SJSA1 (cell line): ENCODE measurements at regions not wholly inside any gene's neighbourhood (a gene's known extent, or its start where the extent isn't known, plus 50 kb on each side); places are given as distances from the start of the nearest gene placed in this dataset.

Source experiments
- DNase-seq, 2 experiments: peaks; one replicate each; pipeline ENCODE4 v3.0.0-alpha.2; 2015 to 2020; ENCODE audit warnings: low spot score in 2 of 2, low read depth in 1 of 2
- H3K27ac ChIP-seq: fragments of 250-450 bp; sonication (Bioruptor Pico); 2 replicates; pipeline ENCODE4 v1.5.1; 2020; ENCODE audit warnings: mild to moderate bottlenecking, moderate library complexity
- H3K27me3 ChIP-seq: fragments of 250-450 bp; sonication (Bioruptor Pico); replicated peaks from 2 replicates; pipeline ENCODE4 v1.5.1; 2020; ENCODE audit warnings: mild to moderate bottlenecking, moderate library complexity
- H3K36me3 ChIP-seq: fragments of 250-450 bp; sonication (Bioruptor Pico); 2 replicates; pipeline ENCODE4 v1.5.1; 2020; ENCODE audit warnings: mild to moderate bottlenecking
- H3K4me1 ChIP-seq: fragments of 250-450 bp; sonication (Bioruptor Pico); replicated peaks from 2 replicates; pipeline ENCODE4 v1.6.1; 2021; ENCODE audit warnings: mild to moderate bottlenecking
- H3K4me3 ChIP-seq: fragments of 250-450 bp; sonication (Bioruptor Pico); 2 replicates; pipeline ENCODE4 v1.5.1; 2020; ENCODE audit warnings: mild to moderate bottlenecking
- H3K9me3 ChIP-seq: fragments of 250-450 bp; sonication (Bioruptor Pico); replicated peaks from 2 replicates; pipeline ENCODE4 v1.5.1; 2020; ENCODE audit warnings: mild to moderate bottlenecking

DNA sequence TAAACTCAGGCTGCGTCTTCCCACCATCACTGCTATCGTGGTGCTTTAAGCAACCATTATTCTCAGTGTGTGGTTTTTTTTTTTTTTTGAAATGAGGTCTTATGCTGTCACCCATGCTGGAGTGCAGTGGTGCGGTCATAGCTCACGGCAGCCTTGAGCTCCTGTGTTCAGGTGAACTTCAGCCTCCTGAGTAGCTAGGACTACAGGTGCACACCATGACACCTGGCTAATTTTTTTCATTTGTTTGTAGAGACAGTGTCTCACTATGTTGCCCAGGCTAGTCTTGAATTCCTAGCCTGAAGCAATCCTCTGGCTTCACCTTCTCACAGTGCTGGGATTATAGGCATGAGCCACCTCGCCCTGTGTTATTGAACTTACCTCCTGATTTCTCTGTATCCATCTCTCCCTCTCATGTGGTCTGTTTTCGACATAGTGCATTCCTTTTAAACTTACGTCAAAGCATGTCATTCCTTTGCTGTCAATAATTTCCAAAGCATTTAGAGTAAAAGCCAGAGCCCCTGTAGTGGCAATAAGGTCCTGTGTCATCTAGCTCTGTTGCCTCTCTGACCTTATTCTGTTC is 255.5 kb downstream of the SNAPC1 start:
- H3K9me3 ChIP-seq = no peaks in the 10 kb centered on the region
- DNase-seq = no peak
- H3K27me3 ChIP-seq = 0 out of 2 replicates have a peak, but pooled peaks cover 5% of the 10 kb centered on the region
- no peak overlapping the region for H3K27ac ChIP-seq
- no peaks in the 10 kb centered on the region for H3K4me1 ChIP-seq
- no peaks in the 10 kb centered on the region for H3K36me3 ChIP-seq
- H3K4me3 ChIP-seq = no peak overlapping the region

GRCh38 chr14:62018606-62019005 is 256.4 kb downstream of the SNAPC1 start:
- no peak overlapping the region for H3K4me3 ChIP-seq
- no peak overlapping the region for H3K27ac ChIP-seq
- 0 out of 2 replicates have a peak, but pooled peaks cover 5% of the 10 kb centered on the region for H3K27me3 ChIP-seq
- H3K9me3 ChIP-seq = no peaks in the 10 kb centered on the region
- no peak for DNase-seq
- H3K36me3 ChIP-seq = no peaks in the 10 kb centered on the region
- H3K4me1 ChIP-seq = no peaks in the 10 kb centered on the region

GRCh38 chr14:62027958-62028357 is 265.7 kb downstream of the SNAPC1 start:
- no peak for DNase-seq
- H3K4me3 ChIP-seq = no peak overlapping the region
- no peaks in the 10 kb centered on the region for H3K36me3 ChIP-seq
- no peaks in the 10 kb centered on the region for H3K27me3 ChIP-seq
- no peaks in the 10 kb centered on the region for H3K4me1 ChIP-seq
- H3K9me3 ChIP-seq = no peaks in the 10 kb centered on the region
- no peak overlapping the region for H3K27ac ChIP-seq

DNA sequence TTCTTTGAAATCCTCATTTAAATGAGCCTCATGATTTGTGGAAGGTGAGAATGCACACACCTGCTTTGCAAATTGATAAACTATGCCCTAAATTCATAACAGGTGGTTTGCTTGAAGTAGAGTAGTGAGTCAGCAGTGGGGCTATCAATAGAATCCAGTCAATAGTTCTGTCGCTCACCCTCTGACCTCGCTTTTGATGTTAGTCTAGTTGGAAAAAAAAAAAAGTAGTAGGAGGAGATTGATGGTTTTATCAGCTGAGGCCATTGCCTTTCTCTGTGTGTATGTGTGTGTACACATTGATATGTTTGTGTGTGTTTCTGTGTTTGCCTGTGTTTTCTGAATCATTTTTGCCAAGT is 267.3 kb downstream of the SNAPC1 start:
- Histone ChIP-seq H3K4me1 (no peaks in the 10 kb centered on the region), H3K9me3 (no peaks in the 10 kb centered on the region), H3K36me3 (no peaks in the 10 kb centered on the region), H3K4me3 (no peak overlapping the region), H3K27ac (no peak overlapping the region), H3K27me3 (no peaks in the 10 kb centered on the region)
- no peak for DNase-seq

GRCh38 chr14:62030387-62030786 is 268.2 kb downstream of the SNAPC1 start:
- Histone ChIP-seq H3K36me3 (no peaks in the 10 kb centered on the region), H3K27me3 (no peaks in the 10 kb centered on the region), H3K27ac (no peak overlapping the region), H3K4me1 (no peaks in the 10 kb centered on the region), H3K9me3 (no peaks in the 10 kb centered on the region), H3K4me3 (no peak overlapping the region)
- DNase-seq = no peak

DNA sequence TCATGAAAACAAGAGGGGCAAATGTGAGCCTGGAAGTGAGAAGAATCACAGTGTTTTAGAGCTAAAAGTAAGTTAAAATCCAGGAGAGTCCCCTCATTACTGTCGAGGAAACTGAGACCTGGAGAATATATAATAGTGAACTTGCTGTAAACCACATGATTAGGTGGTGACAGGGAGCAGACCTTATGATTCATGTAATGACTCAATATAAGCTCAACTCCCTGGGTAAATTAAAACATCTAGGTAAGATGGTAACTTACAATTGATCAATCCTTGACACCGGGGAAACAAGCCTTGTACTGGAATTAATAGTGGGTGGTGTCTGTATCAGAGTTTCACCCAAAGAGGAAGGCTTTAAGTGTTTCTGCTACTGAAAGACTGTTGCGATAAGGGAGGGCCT is 269.3 kb downstream of the SNAPC1 start:
- H3K4me1 ChIP-seq = no peaks in the 10 kb centered on the region
- no peak overlapping the region for H3K4me3 ChIP-seq
- no peaks in the 10 kb centered on the region for H3K27me3 ChIP-seq
- no peaks in the 10 kb centered on the region for H3K36me3 ChIP-seq
- no peak for DNase-seq
- H3K9me3 ChIP-seq = no peaks in the 10 kb centered on the region
- H3K27ac ChIP-seq = no peak overlapping the region

GRCh38 chr14:62053188-62053587 is 291.0 kb downstream of the SNAPC1 start:
- no peak overlapping the region for H3K27ac ChIP-seq
- no peaks in the 10 kb centered on the region for H3K9me3 ChIP-seq
- H3K4me1 ChIP-seq = no peaks in the 10 kb centered on the region
- DNase-seq = no peak
- no peak overlapping the region for H3K4me3 ChIP-seq
- H3K36me3 ChIP-seq = no peaks in the 10 kb centered on the region
- no peaks in the 10 kb centered on the region for H3K27me3 ChIP-seq

- H3K9me3 ChIP-seq = no peaks in the 10 kb centered on the region
- H3K27ac ChIP-seq = no peak overlapping the region
- no peaks in the 10 kb centered on the region for H3K27me3 ChIP-seq
- H3K4me1 ChIP-seq = no peaks in the 10 kb centered on the region
- DNase-seq = no peak
- no peaks in the 10 kb centered on the region for H3K36me3 ChIP-seq
- H3K4me3 ChIP-seq = no peak overlapping the region
Measured at GRCh38 chr14:62056789-62057188, 294.6 kb downstream of the SNAPC1 start.

GRCh38 chr14:62062645-62063044 is 300.4 kb downstream of the SNAPC1 start:
- Histone ChIP-seq H3K4me3 (no peak overlapping the region), H3K27me3 (no peaks in the 10 kb centered on the region), H3K27ac (no peak overlapping the region), H3K9me3 (no peaks in the 10 kb centered on the region), H3K4me1 (no peaks in the 10 kb centered on the region), H3K36me3 (no peaks in the 10 kb centered on the region)
- no peak for DNase-seq

DNA sequence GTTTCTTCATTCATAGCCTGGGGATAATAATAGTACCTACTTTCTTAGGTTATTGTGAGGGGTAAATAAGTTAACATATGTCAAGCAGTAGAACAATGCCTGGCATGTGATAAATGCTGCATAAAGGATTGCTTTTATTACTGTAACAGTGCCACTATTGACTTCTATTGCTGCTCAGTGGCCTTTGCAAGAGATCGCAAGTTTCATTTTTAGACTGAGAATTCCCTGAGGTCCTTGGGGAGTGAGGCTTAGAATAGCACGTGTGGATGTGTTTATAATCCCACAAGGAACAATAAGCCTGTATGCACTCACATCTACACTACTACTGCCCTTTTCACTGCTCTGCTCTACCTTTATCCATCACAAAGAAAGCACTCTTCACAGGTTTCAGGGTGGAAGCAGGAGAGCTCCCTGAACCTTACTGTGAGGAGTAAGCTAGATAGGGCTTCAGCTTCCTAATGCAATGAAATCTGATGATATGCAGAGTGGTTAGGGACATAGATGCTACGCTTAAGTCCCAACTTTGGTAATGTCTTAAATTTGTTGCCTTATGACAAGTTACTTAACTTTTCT is 302.6 kb downstream of the SNAPC1 start:
- DNase-seq = no peak
- no peaks in the 10 kb centered on the region for H3K27me3 ChIP-seq
- no peaks in the 10 kb centered on the region for H3K36me3 ChIP-seq
- no peaks in the 10 kb centered on the region for H3K4me1 ChIP-seq
- no peak overlapping the region for H3K27ac ChIP-seq
- no peaks in the 10 kb centered on the region for H3K9me3 ChIP-seq
- H3K4me3 ChIP-seq = no peak overlapping the region

DNA sequence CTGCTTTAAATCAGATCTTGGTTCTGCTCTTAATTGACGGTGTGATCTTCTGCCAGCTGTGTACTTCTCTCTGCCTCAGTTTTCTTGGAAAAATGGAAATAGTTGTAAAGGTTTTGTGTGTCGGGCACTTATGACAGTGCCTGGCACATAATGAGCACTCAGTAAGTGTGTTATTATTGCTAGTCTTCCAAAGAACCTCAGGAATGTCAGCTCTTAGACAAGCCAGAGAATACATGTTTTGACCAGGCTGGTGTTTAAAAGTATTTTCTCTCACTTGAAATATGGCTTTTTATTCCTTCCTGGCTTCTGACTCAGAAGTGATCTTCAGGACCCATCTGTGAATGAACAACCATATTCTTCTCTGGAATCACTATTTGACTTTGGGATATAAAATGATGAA is 304.1 kb downstream of the SNAPC1 start:
- Histone ChIP-seq H3K4me1 (no peaks in the 10 kb centered on the region), H3K4me3 (no peak overlapping the region), H3K27ac (no peak overlapping the region), H3K9me3 (no peaks in the 10 kb centered on the region), H3K27me3 (no peaks in the 10 kb centered on the region), H3K36me3 (no peaks in the 10 kb centered on the region)
- no peak for DNase-seq

DNA sequence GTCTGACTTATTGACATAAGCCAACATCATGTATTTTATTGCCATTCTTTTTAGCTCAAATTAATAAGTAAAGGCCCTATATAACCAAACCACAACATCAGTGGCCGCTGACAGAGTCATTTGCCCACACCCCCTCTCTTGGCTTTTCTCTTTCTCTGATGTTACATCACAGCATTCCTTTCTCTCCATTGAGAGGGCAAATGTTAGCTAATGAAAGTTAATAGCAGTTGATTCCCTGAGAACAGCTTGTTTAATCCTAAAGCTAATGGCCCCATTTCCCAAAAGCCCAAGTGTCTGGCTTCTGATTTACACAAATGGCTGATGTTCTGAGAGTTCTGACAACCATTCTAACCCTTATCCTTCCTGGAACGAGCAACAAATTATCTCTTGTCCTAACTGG is 308.8 kb downstream of the SNAPC1 start:
- no peak overlapping the region for H3K4me3 ChIP-seq
- DNase-seq = no peak
- no peaks in the 10 kb centered on the region for H3K27me3 ChIP-seq
- H3K36me3 ChIP-seq = no peaks in the 10 kb centered on the region
- H3K4me1 ChIP-seq = no peaks in the 10 kb centered on the region
- no peaks in the 10 kb centered on the region for H3K9me3 ChIP-seq
- no peak overlapping the region for H3K27ac ChIP-seq

DNA sequence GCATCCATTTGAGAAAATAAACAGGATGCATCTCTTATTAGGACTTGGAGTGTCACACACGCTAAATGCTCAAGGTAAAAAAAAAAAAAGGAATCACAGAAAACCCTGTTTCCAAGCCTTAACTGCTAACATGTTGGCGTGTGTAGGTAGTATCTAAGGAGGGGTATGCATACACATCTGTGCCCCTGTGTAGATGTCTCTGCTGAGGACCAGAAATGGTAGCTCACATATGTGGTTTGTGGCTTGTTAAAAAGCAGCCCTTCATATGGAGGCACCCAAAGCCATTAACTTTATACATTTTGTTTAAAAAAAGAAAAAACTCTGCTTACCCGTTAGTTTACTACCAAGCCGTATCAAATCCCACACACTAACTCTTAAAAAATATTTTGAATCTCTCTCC is 314.1 kb downstream of the SNAPC1 start:
- Histone ChIP-seq H3K4me1 (no peaks in the 10 kb centered on the region), H3K27me3 (no peaks in the 10 kb centered on the region), H3K27ac (no peak overlapping the region), H3K36me3 (no peaks in the 10 kb centered on the region), H3K4me3 (no peak overlapping the region), H3K9me3 (no peaks in the 10 kb centered on the region)
- DNase-seq = no peak

DNA sequence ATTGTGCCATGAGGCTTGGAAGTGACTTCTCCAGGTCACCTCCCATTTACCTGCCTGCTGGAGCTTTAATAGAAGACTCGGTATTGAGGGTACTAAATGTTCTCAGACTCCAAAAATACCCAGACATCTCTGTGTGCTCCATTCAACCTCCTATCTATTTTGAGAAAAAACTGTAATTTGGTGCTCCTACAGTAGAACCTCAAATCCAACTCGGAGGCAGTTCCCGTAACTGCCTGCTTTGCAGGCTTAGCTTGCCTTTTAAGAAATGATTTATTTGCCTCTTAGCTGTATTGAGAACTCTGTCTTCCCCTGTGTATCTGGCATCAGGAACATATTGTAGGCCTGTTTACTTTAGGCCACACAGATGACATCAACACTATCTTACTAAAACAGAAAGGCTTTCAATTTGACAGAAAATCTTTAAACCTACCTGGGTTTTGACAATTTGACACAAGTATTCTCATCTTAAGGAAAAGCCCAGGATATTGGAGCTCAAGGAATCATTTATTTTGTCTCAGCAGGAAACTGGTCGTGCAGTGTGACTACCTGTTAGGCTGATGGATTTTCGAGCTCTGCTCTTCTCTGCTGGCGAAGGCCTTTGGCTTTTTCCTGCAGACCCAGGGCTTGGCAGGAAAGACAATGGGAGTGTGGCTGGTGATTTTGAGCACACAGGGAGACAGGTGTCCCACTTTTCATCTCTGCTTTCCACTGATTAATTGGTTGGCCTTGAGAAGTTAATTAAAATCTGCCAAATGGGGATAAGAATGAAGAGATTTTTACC is 314.8 kb downstream of the SNAPC1 start:
- Histone ChIP-seq H3K9me3 (no peaks in the 10 kb centered on the region), H3K27me3 (no peaks in the 10 kb centered on the region), H3K4me3 (no peak overlapping the region), H3K36me3 (no peaks in the 10 kb centered on the region), H3K4me1 (no peaks in the 10 kb centered on the region), H3K27ac (no peak overlapping the region)
- DNase-seq = no peak
